GM21529 (cell line): ENCODE measurements at regions not wholly inside any gene's neighbourhood (a gene's known extent, or its start where the extent isn't known, plus 50 kb on each side); places are given as distances from the start of the nearest gene placed in this dataset.
"Not testable (repeated sequence)": the region's sequence is repeated elsewhere in the genome, so short reads cannot be mapped to it uniquely, and the experiment has no call there.

Source experiments
- ATAC-seq: cut with Tn5 transposase; IDR thresholded peaks from one replicate; pipeline ENCODE4 v1.9.1; 2021; ENCODE audit not compliant: unreplicated experiment

- no peak for ATAC-seq
These were observed 53.5 kb upstream of the CDH9 start for GRCh38 chr5:27091858-27092257.

- not testable (repeated sequence) for ATAC-seq
These were observed 50.4 kb upstream of the CDH9 start for GRCh38 chr5:27088822-27089221.
